HG02870 (cell line): ENCODE measurements at regions not wholly inside any gene's neighbourhood (a gene's known extent, or its start where the extent isn't known, plus 50 kb on each side); places are given as distances from the start of the nearest gene placed in this dataset.
"Not testable (repeated sequence)": the region's sequence is repeated elsewhere in the genome, so short reads cannot be mapped to it uniquely, and the experiment has no call there.

Source experiments
- ATAC-seq: cut with Tn5 transposase; IDR thresholded peaks from one replicate; pipeline ENCODE4 v1.9.1; 2021; ENCODE audit warnings: mild to moderate bottlenecking, moderate library complexity; ENCODE audit not compliant: unreplicated experiment

- no peak for ATAC-seq
Observed at GRCh38 chr1:188122646-188123045, 1293.9 kb downstream of the PLA2G4A start.

- no peak for ATAC-seq
Observed at GRCh38 chr1:188127507-188127906, 1298.8 kb downstream of the PLA2G4A start.

GRCh38 chr1:188128761-188129160, 1300.0 kb downstream of the PLA2G4A start:
- no peak for ATAC-seq

- no peak for ATAC-seq
Observed at GRCh38 chr1:188129856-188130838, 1301.4 kb downstream of the PLA2G4A start.

GRCh38 chr1:188137221-188137620, 1308.5 kb downstream of the PLA2G4A start:
- no peak for ATAC-seq

DNA sequence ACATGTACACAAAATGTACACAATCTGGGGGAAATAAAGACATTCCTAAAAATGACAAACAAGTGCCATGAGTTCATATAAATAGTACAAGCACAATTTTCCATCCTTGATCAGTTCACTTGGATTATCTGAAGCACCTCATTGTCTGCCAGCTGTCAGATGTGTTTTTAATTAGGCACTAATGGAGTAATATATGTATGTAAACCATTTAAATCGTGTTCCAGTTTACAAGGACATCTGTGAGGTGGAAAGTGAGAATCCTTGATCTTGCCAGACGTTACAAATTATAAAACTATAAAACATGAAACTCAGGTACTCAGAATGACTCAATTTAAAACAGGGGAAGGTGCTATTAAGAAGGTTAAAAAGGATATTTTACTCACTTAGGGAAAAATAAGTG, 1312.2 kb downstream of the PLA2G4A start:
- no peak for ATAC-seq

- no peak for ATAC-seq
Observed at GRCh38 chr1:188154196-188154595, 1325.4 kb downstream of the PLA2G4A start.

DNA sequence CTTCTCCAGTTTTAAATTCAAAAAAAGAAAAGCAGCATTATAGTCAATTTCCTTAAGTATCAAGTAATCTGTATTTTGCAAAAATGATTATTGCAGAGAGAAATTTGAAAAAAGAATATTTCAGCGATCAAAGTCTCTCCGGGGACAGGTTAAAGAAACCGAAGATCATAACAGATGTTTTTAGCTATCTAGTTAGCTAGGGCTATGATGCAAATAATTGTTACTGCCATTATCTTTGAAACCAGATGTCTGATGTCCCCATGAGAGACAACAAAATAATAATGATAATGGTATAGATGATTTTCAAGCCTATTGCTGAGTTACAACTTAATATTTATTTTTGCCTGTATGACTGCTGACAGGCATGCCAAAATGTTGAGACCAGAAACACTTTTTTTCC, 1326.0 kb downstream of the PLA2G4A start:
- ATAC-seq, result no peak

DNA sequence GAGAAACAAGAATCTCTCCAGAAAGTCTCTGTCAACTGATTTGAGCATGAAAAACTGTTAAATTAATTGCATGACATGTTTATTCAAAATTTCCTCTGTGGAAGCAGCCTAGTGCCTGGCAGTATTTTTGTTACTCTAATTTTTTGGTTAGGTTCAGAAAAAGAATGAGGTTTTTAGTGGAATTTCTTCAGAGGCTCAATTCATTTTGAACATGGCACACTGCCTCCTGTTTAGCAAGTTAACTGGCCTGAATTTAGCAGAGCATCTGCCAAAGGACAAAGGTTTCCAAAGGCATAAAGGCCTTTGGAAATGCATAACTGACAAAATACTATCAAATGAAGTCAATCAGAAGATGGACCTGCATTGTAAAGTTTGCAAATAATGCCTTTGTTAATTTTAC, 1326.5 kb downstream of the PLA2G4A start:
- ATAC-seq, result no peak

GRCh38 chr1:188164459-188164858, 1335.7 kb downstream of the PLA2G4A start:
- ATAC-seq, result no peak

GRCh38 chr1:188166654-188167053, 1337.9 kb downstream of the PLA2G4A start:
- ATAC-seq, result no peak

DNA sequence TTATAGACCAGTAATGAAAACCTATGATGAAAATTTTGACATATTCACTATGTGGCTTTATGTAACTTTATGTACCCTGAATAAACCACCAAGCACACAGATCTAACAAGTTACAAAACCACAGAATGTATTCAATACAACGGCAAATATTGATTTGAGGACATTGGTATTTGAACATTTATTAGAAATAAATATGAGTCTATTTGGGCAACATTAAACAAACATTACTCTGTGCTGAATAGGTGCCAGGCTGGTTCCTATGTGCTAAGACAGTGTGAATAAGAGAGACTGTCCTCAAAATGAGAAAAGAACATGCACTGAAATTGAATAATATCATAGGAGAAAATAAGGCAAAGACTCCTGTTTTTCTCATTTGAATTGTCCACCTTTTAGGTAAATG, 1341.2 kb downstream of the PLA2G4A start:
- ATAC-seq, result no peak

- ATAC-seq, result no peak
Observed at GRCh38 chr1:188170411-188170810, 1341.7 kb downstream of the PLA2G4A start.

GRCh38 chr1:188170935-188171334, 1342.2 kb downstream of the PLA2G4A start:
- no peak for ATAC-seq

DNA sequence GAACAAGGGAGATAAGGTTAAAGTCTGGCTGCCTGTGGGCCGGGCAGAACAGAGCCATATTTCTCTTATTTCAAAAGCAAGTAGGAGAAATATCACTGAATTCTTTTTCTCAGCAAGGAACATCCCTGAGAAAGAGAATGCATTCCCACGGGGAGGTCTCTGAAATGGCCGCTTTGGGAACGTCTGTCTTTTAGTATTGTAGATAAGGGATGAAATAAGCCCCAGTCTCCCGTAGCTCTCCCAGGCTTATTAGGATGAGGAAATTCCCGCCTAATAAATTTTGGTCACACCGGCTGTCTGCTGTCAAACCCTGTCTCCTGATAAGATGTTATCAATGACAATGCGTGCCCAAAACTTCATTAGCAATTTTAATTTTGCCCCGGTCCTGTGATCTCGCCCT, 1353.3 kb downstream of the PLA2G4A start:
- not testable (repeated sequence) for ATAC-seq

DNA sequence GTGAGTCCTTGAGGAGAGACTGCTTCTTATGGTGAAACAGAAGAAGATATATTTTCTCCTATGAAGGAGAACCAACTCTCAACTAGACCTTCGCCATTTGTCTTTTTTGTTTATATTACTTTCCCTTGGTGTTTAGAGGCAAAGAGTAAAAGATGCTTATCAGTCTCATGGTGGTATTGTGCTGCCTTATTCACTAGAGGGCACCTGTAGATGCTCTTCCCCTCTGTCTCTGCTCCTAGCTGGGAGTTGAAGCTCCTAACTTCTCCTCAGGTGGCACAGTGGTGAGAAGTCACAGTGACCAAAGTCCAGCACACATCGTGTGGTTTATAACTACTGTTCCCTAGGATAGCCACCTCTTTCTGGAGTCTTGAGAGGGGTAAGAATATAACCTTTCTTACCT, 1359.6 kb downstream of the PLA2G4A start:
- ATAC-seq, result no peak

DNA sequence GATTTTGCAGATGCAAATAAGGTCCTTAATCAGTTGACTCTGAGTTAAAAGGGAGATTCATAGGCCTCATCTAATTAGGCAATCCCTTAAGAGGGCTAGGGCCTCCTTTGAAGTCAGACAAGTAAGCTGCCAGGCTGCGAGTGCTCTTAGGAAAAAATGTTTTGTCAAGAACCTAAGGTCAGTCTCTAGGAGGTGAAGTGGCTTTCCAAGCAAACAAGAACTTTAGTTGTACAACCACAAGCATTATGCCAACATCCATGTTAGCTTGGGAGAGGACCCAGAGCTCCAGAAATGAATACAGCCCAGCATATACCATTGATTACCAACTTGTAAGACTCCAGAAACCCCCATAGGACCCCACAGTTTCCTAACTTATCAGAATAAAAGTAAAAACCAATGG, 1366.2 kb downstream of the PLA2G4A start:
- ATAC-seq, result no peak

DNA sequence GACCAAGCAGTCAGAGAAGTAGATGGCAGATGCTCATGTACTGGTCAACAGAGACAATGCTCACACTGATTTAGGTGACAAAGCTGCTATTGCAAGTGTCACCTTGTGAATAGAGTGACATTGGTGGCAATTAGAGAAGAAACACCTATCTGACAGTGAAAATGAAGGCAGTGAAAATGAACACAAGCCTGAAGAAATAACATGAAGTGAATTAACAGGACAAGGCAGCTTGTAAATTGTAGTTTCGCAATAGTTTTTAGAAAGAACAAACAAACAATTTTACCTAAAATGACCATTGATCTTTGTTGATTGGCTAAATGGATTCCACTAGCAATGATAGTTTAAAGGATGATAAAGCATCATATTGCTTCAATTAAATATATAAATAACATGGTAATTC, 1389.5 kb downstream of the PLA2G4A start:
- no peak for ATAC-seq

DNA sequence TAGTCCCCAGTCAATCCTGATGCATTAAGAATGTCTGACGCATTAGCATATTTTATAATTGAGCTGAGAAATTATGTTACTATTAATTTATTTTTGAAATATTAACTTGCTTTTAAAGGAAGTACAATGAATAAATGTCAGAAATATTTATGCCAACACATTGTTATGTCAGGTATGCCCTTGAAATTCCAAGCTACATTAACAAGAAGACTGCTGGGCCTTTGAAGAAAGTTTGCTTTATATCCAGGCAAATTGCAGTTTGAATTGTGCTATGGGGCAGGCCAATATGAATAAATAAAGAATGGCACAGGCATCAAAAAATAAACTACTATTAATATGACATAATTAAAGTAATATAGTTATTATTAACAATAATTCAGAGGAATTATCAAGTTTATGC, 1391.3 kb downstream of the PLA2G4A start:
- ATAC-seq, result no peak

DNA sequence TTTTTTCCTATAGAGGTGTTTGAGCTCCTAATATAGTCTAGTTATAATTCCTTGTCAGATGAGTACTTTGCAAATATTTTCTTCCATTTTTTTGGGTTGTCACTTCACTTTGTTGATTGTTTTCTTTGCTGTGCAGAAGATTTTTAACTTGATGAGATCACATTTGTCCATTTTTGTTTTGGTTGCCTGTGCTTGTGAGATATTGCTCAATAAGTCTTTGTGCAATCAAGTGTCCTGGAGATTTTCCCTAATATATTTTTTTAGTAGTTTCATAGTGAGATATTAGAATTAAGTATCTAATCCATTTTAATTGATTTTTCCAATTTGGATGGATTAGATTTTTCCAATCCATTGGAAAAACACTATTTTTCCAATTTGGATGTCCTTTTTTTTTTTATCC, 1395.5 kb downstream of the PLA2G4A start:
- no peak for ATAC-seq

- no peak for ATAC-seq
Observed at GRCh38 chr1:188225975-188226374, 1397.2 kb downstream of the PLA2G4A start.

DNA sequence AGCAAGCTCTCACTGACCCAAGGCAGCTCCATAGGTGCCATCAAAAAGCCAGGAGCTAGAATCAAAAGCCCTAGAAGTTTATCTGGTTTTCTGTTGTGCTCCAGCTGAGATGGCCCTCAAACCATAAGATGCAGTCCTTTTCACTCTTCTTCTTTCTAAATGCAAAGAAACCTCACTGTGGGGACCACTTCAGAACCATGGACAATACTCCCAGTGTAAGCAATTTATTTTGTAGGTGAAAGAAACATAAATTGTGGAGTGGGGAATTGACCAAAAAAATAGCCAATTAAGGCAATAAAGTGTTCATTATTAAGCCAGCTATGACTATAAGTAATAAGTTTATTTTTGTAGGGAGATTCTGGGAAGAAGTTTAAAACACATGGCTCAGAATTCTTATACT, 1399.9 kb downstream of the PLA2G4A start:
- ATAC-seq, result no peak
